Tibial nerve (tissue), 3 donors: ENCODE measurements at regions not wholly inside any gene's neighbourhood (a gene's known extent, or its start where the extent isn't known, plus 50 kb on each side); places are given as distances from the start of the nearest gene placed in this dataset.

Experiments used
- CTCF ChIP-seq, 5 experiments: fragments of 200-600 bp in 3 of 5; fragments of 450-650 bp in 2 of 5; sonication (generic) in 3 of 5; IDR thresholded peaks; one replicate each; pipeline ENCODE4 v1.5.1; 2016 to 2019; ENCODE audit warnings: antibody characterized with exemption in 5 of 5, mild to moderate bottlenecking in 3 of 5, moderate library complexity in 2 of 5
- POLR2A ChIP-seq, 2 donors: fragments of 450-650 bp; IDR thresholded peaks; one replicate each; pipeline ENCODE4 v1.6.1; 2017; ENCODE audit warnings: antibody characterized with exemption in 2 of 2, mild to moderate bottlenecking in 2 of 2, moderate library complexity in 2 of 2

GRCh38 chr13:78876915-78877549 lies 218.1 kb upstream of the OBI1 start:
- TF ChIP-seq CTCF (IDR thresholded peaks at IDR 0.05) (no peak), POLR2A (IDR thresholded peaks at IDR 0.05) (no peak)
